ENCODE measurements at regions not wholly inside any gene's neighbourhood (a gene's known extent, or its start where the extent isn't known, plus 50 kb on each side); places are given as distances from the start of the nearest gene placed in this dataset.

DNA sequence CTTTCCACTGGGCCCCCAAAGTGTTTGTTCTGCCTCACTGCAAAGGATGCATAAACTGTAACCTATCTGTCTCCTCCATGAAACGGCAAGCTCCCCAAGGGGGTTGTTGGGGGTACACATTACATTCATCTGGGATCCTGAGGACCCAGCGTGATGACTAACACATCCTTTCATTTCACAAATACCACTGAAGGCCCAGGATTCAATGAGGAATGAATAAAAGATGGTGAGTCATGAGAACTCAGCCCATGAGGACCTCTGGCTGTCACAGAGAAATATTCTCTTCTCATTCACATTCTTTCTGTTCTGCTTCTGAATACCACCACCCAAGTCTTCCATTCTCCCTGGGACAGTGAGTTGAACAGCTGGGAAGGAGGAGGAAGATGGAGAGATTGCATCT, 149.8 kb downstream of the RBFOX3 start:
- DNase-seq (ENCODE audit: low spot score in 2 of 2): no peak
- Histone ChIP-seq H3K9me3 (no peaks in the 10 kb centered on the region), H3K4me3 (no peak overlapping the region), H3K27me3 (peaks cover 0 to 32% of the 10 kb centered on the region in 2 donors), H3K36me3 (no peaks in the 10 kb centered on the region), H3K4me1 (no peaks in the 10 kb centered on the region), H3K27ac (no peak overlapping the region)
- TF ChIP-seq, protein P1, sequence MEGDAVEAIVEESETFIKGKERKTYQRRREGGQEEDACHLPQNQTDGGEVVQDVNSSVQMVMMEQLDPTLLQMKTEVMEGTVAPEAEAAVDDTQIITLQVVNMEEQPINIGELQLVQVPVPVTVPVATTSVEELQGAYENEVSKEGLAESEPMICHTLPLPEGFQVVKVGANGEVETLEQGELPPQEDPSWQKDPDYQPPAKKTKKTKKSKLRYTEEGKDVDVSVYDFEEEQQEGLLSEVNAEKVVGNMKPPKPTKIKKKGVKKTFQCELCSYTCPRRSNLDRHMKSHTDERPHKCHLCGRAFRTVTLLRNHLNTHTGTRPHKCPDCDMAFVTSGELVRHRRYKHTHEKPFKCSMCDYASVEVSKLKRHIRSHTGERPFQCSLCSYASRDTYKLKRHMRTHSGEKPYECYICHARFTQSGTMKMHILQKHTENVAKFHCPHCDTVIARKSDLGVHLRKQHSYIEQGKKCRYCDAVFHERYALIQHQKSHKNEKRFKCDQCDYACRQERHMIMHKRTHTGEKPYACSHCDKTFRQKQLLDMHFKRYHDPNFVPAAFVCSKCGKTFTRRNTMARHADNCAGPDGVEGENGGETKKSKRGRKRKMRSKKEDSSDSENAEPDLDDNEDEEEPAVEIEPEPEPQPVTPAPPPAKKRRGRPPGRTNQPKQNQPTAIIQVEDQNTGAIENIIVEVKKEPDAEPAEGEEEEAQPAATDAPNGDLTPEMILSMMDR (IDR thresholded peaks at IDR 0.05): no peak
- TF ChIP-seq POLR2A (IDR thresholded peaks at IDR 0.05): no peak
- TF ChIP-seq POLR2AphosphoS5 (IDR thresholded peaks at IDR 0.05): no peak
- intact Hi-C loops (cut with DNase I; ENCODE audit: low total_unique reads): loop anchor here (5.0 kb wide), 1 partner anchor 531 kb away; no protein-coding TSS in a partner anchor

DNA sequence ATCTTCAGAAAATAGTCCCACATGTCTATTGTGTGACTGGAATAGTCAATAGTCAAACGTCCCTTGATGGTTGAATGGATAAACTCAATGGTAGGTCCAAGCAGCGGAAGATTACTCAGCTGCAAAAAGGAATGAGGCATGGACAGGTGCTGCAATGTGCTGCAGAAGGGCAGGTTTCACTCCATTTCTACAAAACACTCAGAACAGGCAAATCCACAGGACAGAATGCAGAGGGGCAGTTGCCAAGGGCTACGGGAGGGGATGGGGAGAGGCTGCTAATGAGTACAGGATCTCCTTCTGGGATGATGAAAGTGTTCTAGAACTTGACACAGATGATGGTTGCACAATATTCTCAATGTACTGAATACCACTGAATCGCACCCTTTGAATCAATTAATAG, 151.0 kb downstream of the RBFOX3 start:
- Histone ChIP-seq H3K27ac (no peak overlapping the region), H3K27me3 (peaks cover 0 to 20% of the 10 kb centered on the region in 2 donors), H3K36me3 (no peaks in the 10 kb centered on the region), H3K9me3 (no peaks in the 10 kb centered on the region), H3K4me1 (no peaks in the 10 kb centered on the region), H3K4me3 (no peak overlapping the region)
- TF ChIP-seq, protein P1 (IDR thresholded peaks at IDR 0.05): no peak
- no peak for TF ChIP-seq POLR2AphosphoS5 (IDR thresholded peaks at IDR 0.05)
- TF ChIP-seq POLR2A (IDR thresholded peaks at IDR 0.05): no peak
- no peak for DNase-seq (ENCODE audit: low spot score in 2 of 2)
- intact Hi-C loops (cut with DNase I; ENCODE audit: low total_unique reads): loop anchor here (5.0 kb wide), 1 partner anchor 532 kb away; no protein-coding TSS in a partner anchor

DNA sequence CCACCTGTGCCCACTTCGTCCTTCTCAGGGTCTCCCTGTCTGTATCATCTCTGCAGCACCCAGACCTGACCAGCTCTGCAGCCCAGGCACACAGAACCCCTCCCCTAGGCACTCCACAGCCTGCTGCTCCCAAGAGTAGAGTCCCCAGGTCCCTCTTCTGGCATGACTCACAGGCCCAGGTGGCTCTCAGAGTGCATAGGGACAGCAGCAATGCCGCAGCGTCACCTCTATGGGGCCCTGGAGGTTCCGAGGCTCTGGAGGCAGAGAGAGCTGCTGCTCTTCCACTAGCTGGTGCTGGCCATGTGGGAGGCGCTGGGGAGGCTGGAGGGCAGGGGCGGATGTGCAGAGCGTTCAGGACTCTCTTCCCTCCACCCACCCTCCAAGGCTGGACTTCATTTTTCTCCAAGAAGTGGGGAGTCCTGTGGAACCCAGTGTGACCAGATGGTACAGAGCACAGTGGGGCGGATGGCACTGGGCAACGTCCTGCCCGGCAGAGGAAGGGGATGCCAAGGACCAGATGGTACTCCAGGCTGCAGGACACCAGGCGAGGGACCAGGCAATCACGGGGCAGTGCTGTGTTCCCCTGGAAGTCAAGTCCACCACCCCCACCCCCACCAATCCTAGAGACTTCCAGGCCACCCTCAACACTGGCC, 151.7 kb downstream of the RBFOX3 start:
- intact Hi-C loops (cut with DNase I; ENCODE audit: low total_unique reads): no loop called here
- Histone ChIP-seq H3K4me3 (no peak overlapping the region), H3K27me3 (peaks cover 0 to 14% of the 10 kb centered on the region in 2 donors), H3K27ac (no peak overlapping the region), H3K9me3 (no peaks in the 10 kb centered on the region), H3K4me1 (no peaks in the 10 kb centered on the region), H3K36me3 (no peaks in the 10 kb centered on the region)
- no peak for DNase-seq (ENCODE audit: low spot score in 2 of 2)
- TF ChIP-seq POLR2AphosphoS5 (IDR thresholded peaks at IDR 0.05): no peak
- TF ChIP-seq, protein P1 (IDR thresholded peaks at IDR 0.05): no peak
- no peak for TF ChIP-seq POLR2A (IDR thresholded peaks at IDR 0.05)

DNA sequence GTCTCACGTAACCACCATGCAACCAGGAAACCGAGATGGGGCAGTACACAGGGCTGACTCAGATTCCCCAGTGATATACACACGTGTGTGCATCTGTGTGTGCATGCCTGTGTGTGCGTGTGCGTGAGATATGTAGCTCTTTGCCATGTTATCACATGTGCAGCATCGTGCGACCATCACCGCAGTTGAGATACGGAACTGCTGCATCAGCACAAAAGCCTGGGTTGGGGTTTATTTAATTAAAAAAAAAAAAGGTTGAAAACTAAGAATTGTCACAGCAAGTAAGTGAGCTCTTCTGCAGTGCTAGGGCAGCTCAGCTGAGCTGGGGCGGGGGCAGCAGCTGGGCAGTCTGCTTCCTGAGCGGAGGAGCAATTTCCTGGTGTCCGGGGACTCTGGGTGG, 152.5 kb downstream of the RBFOX3 start:
- H3K27me3 ChIP-seq: peaks cover 0 to 16% of the 10 kb centered on the region in 2 donors
- DNase-seq (ENCODE audit: low spot score in 2 of 2): no peak
- no peaks in the 10 kb centered on the region for H3K36me3 ChIP-seq
- no peaks in the 10 kb centered on the region for H3K4me1 ChIP-seq
- no peak overlapping the region for H3K27ac ChIP-seq
- TF ChIP-seq, protein P1 (IDR thresholded peaks at IDR 0.05): no peak
- TF ChIP-seq POLR2A (IDR thresholded peaks at IDR 0.05) (no peak), POLR2AphosphoS5 (IDR thresholded peaks at IDR 0.05) (no peak)
- intact Hi-C loops (cut with DNase I; ENCODE audit: low total_unique reads): no loop called here
- H3K9me3 ChIP-seq: no peaks in the 10 kb centered on the region
- no peak overlapping the region for H3K4me3 ChIP-seq

DNA sequence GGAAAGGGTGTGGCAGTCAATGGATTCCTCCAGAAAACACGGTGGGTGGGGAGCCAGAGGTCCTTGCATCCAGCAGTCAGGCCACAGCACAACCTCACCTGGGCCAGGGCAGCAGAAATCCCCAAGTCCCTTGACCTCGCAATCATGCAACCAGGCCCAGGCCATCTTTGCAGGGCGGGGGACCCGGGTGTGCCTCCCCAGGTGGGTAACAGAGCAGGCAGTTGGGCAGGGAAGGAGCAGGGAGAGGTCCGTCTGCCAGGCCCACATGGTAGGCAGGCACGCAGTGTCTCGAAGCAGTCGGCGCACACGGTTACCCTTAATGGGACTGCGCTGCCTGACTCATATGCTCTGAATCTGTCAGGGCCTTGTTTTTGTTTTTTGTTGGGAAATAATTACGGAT, 153.0 kb downstream of the RBFOX3 start:
- Histone ChIP-seq H3K9me3 (no peaks in the 10 kb centered on the region), H3K4me3 (no peak overlapping the region), H3K27ac (no peak overlapping the region), H3K4me1 (no peaks in the 10 kb centered on the region), H3K36me3 (no peaks in the 10 kb centered on the region), H3K27me3 (peaks cover 0 to 16% of the 10 kb centered on the region in 2 donors)
- no peak for DNase-seq (ENCODE audit: low spot score in 2 of 2)
- no peak for TF ChIP-seq POLR2A (IDR thresholded peaks at IDR 0.05)
- TF ChIP-seq, protein P1 (IDR thresholded peaks at IDR 0.05): no peak
- intact Hi-C loops (cut with DNase I; ENCODE audit: low total_unique reads): no loop called here

All from breast epithelium (tissue), 4 donors.